ENCODE measurements at regions not wholly inside any gene's neighbourhood (a gene's known extent, or its start where the extent isn't known, plus 50 kb on each side); places are given as distances from the start of the nearest gene placed in this dataset.
A peak's percentile ranks its signal among the peaks of the same experiment; 100 is the strongest.

DNA sequence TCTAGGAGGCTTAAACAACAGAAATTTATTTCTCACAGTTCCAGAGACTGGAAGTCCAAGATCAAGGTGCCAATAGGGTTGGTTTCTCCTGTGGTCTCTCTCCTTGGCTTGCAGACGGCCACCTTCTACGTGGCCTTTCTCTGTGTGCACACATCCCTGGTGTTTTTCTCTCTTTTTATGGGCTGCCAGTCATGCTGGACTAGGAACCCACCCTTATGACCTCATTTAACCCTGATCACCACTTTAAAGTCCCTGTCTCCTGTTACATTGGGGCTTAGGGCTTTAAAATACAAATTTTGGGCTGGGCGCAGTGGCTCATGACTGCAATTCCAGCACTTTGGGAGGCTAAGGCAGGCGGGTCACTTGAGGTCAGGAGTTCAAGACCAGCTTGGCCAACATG is 157.1 kb downstream of the TLE1 start:
- no peak for DNase-seq

DNA sequence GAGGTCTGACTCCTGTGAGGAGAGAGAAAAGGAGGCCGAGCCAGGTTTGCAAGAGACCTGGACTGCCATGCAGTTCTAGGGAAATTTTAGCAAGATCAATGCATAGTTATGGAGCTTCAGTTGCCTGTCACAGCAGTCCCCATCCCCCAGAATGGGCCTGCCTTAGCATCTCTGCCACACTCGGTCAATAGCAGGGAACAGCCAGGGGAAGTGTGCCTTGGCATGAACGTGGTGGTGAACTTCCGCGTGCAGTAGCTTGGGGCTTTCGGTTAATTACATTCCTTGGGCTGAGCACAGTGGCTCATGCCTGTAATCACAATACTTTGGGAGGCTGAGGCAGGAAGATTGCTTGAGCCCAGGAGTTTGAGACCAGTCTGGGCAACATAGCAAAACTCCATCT is 157.8 kb downstream of the TLE1 start:
- no peak for DNase-seq

GRCh38 chr9:81530846-81531245 is 158.5 kb downstream of the TLE1 start:
- DNase-seq = no peak

- no peak for DNase-seq
These were observed 159.0 kb downstream of the TLE1 start for GRCh38 chr9:81530310-81530810.

DNA sequence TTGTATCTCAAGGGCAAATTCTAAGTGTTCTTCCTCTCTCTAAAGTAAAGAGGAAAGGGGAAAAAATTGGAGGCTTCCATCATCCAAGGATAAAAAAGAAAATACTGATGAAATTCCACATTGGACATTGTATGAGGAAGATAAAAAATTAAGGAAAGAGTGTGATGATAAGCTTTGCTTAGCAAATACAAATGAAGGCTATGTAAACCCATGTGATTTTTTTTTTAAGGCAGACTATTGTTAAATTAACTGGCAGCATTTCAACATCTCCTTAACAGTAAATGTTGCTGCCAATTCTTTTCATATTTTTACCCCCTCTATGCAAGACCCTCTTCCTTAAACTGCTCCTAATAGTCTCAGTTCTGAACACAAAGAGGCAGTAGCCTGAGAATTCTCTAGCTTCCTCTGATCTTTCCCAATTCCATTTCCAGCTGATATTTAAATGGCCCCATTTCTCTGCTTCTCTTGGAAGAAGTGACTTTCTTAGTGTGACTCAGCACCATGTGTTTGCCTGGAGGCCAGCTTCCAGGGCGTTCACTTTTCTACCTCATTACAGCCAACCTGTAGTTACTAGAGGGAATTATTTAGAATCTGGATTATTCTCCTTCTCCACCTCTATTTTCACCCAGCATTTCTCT is 159.7 kb downstream of the TLE1 start:
- DNase-seq = no peak

DNA sequence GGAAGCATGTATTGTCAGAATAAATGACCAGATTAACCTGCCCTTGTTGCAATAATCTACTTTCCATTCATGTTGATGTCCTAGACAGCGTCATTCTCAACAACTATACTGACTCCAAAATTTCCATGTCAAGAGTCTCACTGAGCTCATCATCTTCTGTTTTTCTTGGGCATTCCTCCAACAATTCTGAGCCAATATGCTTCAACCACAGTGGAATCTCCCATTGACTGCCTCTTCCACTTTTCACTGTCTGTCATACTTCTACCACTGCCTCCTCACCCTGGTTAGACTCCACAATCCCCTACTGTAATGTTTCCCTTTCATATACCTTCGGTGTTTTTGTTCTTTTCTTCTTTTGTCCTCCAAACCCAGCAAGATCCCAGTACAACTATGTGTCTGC is 162.8 kb downstream of the TLE1 start:
- DNase-seq = no peak

GRCh38 chr9:81522716-81523551 is 166.4 kb downstream of the TLE1 start:
- peak; percentile 18 for DNase-seq

DNA sequence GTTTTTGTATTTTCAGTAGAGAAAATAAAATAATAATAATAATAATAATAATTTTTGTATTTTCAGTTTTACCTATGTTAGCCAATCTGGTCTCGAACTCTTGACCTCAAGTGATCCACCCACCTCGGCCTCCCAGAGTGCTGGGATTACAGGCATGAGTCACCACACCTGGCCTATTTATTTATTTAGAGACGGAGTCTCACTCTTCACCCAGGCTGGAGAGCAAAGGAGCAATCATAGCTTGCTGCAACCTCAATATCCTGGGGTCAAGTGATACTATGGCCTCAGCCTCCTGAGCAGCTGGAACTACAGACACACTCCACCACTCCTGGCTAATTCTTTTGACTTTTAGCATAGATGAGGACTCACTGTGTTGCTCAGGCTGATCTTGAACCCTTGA is 167.5 kb downstream of the TLE1 start:
- DNase-seq = no peak

DNA sequence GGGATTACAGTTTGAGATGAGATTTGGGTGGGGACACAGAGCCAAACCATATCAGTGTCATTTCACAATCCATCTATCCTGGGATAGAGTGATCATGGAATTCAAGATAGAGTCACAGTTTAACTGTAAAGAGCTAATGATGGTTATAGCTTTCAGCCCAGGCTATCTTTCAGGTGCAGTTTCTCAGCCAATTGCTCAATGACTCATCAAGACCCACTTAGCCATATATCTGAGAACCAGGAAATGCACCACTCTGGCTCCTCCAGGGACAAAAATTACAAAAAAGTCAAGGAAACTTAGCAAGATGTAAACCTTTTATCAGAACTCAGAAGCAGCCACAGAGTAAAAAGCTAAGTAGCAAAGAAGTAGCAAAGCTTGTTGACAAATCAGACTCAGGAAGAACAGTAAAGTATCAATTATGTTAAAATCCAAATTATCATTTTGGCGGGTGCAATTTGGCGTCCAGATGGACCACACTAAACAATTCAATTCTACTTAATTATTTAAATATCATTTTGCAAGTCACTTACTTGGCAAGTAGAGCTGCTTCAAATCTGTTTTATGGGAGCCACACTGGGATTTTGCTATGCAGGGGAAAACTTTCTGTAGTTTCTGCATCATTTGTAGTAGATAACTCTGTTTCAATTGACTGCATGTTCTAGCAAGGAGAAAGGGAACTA is 169.4 kb downstream of the TLE1 start:
- DNase-seq = no peak

DNA sequence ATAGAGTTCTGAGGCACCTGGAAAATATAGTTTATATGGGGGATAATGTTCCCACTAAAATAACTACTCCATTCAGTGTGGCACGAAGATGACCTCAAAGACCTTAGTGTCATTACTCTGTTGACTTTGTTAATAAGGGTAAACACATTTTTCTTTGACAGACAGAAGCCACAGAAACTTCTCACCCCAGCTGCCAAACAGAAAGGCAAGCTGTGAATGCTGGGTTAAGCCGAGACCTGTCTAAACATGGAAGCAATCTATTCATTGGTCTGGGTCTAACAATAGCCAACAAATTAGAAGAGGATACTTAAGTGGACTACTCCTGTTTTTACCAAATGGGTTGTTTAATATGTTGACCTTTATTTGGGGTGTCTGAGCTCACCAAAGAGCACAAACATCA is 171.4 kb downstream of the TLE1 start:
- no peak for DNase-seq

GRCh38 chr9:81513059-81513458 is 176.3 kb downstream of the TLE1 start:
- no peak for DNase-seq

- no peak for DNase-seq
These were observed 176.7 kb downstream of the TLE1 start for GRCh38 chr9:81512641-81513040.

- no peak for DNase-seq
These were observed 180.9 kb downstream of the TLE1 start for GRCh38 chr9:81508476-81508875.

GRCh38 chr9:81506941-81507864 is 182.1 kb downstream of the TLE1 start:
- DNase-seq = no peak

DNA sequence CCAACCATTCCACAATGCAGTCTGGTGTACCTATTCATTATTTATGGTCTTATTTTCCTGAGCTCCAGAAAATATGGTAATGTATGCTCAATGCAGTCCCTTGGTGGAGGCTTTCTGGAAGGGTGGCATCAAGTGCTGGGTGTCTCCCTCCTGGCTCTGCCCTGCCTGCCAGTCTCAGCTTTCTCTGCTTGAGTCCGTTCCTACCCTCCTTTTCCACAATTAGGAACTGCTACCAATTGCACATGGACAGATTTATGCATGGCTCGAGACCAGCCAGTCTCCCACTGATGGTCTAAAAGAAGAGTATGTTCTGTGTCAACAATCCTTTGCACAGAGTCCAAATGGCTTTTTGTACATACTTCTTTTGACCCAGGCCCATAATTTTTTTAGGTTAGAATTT is 189.8 kb downstream of the TLE1 start:
- no peak for DNase-seq

GRCh38 chr9:81499021-81499454 is 190.3 kb downstream of the TLE1 start:
- DNase-seq = no peak

DNA sequence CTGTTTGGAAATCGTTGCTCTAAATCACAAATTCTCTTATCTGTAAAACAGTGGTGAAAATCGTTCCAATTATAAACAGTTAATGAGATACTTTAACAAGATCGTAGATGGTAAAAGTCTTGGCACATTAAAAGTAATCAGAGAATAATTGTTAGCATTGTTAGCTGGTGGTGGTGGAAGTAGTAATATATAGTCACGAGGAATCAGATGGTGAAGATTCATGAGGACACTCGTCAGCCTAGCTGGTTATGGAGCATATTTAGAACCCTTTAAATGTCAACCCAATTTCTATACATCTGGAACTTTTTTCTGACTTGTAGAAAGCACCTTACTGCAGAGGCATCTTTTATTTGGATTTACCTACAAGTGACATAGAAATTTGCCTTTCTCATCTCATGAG is 190.8 kb downstream of the TLE1 start:
- DNase-seq = no peak

GRCh38 chr9:81497091-81497490 is 192.3 kb downstream of the TLE1 start:
- no peak for DNase-seq

DNA sequence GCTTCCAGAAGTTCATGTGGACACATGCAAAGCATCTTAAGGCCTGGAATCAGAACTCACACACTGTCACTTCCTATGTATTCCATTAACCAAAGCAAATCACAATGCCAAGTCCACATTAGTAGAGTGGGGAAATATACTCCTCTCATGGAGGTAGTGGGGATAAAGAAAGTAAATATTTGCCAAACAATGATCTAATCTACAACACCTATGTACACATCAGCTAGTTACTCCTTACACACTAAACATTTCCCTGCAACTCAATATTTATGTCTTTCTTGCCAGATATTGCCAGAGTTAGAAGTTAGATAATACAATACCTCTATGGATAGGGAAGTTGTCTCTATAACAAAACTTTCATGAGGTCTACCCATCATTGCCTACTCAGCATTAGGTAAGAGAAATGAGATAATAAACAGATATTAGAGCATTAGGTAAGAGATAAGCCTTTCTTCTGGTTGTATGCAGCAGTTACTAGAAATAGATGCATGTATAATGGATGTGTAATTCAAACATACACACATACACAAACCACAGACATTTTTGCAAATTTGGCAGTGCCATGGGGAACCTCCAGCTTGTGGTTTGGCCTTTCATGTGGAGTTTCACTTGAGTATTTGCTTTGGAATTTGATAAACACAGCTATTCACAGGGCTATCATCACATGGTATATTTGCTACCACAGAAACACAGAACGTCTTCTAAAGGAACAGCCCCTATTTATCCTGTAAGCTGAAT is 196.5 kb downstream of the TLE1 start:
- DNase-seq = no peak

- no peak for DNase-seq
These were observed 198.6 kb downstream of the TLE1 start for GRCh38 chr9:81490605-81491331.

DNA sequence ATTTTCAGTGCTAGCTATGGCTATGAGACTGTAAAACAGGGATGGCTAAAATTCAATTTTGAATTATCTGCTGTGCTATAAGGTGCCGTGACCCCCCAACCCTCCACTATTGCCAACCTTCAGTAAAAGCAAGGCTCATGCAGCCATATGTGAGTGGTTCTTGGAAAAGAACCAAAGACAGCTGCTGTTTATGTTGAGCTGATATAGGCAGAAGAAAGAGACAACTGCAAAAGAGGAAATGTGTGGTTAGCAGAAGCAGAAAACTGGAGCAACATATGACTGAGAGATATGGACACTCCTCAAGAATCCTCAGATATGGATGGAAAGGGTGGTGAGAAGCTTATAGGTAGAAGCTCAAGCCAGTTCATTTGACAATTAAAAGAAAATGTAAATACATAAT is 200.3 kb downstream of the TLE1 start:
- no peak for DNase-seq
